ENCODE measurements at regions not wholly inside any gene's neighbourhood (a gene's known extent, or its start where the extent isn't known, plus 50 kb on each side); places are given as distances from the start of the nearest gene placed in this dataset.
"Not testable (repeated sequence)": the region's sequence is repeated elsewhere in the genome, so short reads cannot be mapped to it uniquely, and the experiment has no call there.

GRCh38 chr3:1456781-1457311, 364.0 kb downstream of the CNTN6 start:
- no peak for DNase-seq

GRCh38 chr3:1462371-1462770, 369.5 kb downstream of the CNTN6 start:
- DNase-seq, result no peak

GRCh38 chr3:1462856-1463450, 370.1 kb downstream of the CNTN6 start:
- DNase-seq, result no peak

DNA sequence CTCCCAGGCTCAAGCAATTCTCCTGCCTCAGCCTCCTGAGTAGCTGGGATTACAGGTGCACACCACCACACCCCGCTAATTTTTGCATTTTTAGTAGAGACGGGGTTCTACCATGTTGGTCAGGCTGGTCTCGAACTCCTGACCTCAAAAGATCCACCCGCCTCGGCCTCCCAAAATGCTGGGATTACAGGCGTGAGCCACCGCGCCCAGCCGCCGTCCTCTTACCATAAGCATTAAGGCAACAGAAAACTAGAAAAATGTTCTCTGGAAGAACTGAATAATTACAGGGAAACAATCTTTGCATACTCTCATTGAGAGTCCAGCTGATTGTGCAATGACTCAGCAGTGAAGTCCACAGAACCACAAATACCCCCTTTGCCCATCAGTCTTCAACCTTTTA, 372.3 kb downstream of the CNTN6 start:
- not testable (repeated sequence) for DNase-seq

- no peak for DNase-seq
These were observed 375.3 kb downstream of the CNTN6 start for GRCh38 chr3:1468145-1468544.

- no peak for DNase-seq
These were observed 376.4 kb downstream of the CNTN6 start for GRCh38 chr3:1469248-1469647.

- no peak for DNase-seq
These were observed 376.9 kb downstream of the CNTN6 start for GRCh38 chr3:1469687-1470086.

GRCh38 chr3:1477669-1478068, 384.8 kb downstream of the CNTN6 start:
- no peak for DNase-seq

GRCh38 chr3:1495466-1495865, 402.6 kb downstream of the CNTN6 start:
- no peak for DNase-seq

DNA sequence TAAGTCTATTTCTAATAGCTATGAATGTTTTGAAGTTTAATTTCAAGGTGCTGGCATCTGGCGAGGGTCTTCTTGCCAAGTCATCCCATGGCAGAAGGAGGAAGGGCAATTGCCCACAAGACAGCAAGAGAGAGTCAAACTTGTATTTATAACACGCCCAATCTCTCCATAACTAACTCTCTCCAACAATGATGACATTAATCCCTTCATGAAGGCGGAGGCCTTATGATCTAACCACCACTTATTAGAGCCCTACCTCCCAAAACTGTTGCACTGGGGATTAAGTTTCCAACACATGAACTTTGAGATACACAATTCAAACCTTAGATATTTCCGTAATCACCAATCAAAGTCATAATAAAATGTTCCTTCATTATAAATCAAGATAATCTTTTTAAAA, 406.9 kb downstream of the CNTN6 start:
- no peak for DNase-seq

GRCh38 chr3:1501406-1502115, 408.7 kb downstream of the CNTN6 start:
- no peak for DNase-seq

- no peak for DNase-seq
These were observed 413.3 kb downstream of the CNTN6 start for GRCh38 chr3:1506090-1506489.

- peak; percentile 50 for DNase-seq
These were observed 420.8 kb downstream of the CNTN6 start for GRCh38 chr3:1513662-1514061.

GRCh38 chr3:1515882-1516281, 423.1 kb downstream of the CNTN6 start:
- no peak for DNase-seq

DNA sequence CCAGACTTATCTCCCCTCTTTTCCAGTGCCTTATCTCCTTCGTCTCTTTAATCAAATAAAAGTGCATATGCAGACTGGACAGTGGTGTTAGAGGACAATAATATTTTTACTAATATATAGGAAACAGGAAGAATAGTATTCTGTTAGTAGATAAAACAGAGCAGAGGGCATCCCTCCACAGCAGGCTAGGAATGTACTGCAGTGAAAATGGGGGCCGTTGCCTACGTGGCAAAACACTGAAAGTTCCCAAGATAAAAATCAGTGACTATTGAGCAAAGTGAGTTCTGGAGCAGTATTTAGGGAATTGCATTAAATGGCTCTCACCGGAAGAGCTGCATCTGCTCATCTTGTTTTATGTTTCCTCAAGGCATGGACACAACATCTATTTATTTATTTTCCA, 435.0 kb downstream of the CNTN6 start:
- no peak for DNase-seq

DNA sequence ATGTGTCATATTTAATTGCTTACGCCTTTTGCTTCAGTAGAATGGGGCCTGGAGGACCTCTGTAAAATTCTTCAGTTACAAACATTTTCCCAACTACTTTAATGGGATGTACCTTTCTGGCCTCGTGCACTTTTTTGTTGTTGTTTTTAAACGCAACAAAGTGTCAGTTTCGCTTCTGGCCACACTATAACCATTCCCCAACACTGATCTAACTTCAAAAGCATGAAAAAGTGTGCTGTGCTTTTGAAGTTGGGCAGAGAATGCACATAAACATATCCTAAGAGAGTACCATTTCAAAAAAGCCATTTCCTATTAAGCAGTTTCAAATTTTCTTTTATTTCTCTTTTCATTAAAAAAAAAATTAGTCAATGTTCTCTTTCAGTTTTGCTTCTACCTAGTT, 435.8 kb downstream of the CNTN6 start:
- no peak for DNase-seq

GRCh38 chr3:1529676-1530075, 436.9 kb downstream of the CNTN6 start:
- no peak for DNase-seq

GRCh38 chr3:1531981-1532380, 439.2 kb downstream of the CNTN6 start:
- no peak for DNase-seq

DNA sequence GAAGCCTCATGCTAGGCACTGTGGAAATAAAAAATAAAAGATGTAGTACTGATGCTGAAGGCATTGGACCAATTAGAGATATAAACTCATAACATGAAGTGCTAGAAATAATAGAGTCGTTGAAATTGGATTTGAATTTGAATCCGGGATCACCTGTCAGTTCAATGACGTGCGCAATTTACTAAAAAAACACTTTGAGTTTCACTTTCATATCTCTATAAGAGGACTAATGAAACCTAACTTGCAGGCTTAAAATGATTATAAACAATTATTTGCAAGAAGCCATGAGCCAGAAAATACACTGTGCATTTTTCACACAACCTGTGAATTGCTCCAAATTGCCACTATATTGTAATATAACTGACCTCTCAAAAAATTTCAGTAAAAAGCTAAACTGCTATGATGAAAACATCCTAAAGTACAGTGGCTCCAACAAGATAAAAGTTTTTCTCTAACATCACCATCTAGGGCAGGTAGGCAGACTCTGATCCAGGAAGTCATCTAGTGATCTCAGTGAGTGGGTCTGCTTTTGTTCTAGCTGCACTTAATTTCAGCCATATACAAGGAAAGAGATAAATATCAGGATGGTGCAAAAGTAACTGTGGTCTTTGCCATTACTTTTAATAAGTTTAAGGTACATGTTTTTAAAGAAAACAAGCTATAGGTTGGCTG, 440.2 kb downstream of the CNTN6 start:
- DNase-seq, result no peak

DNA sequence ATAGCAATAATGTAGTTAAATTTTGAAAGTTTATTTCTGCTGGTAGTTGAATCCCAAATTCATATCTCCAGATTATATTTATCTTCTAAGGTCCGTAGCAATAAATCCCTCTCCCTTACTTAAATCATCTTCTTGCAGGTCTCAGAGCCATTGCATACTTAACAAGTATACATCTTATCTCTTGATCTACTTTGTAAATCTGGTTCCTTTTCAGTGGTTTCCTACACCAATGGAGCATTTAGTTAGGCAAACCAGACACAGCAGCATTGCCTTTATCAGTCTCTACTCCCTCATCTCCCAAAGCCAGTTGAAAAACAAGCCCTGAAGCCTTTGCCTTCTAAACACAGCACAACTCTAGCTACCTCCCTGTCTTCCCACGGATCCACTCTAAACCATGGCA, 440.9 kb downstream of the CNTN6 start:
- DNase-seq, result peak; percentile 51

GRCh38 chr3:1534252-1534651, 441.4 kb downstream of the CNTN6 start:
- DNase-seq, result no peak

GRCh38 chr3:1535361-1535760, 442.5 kb downstream of the CNTN6 start:
- no peak for DNase-seq

DNA sequence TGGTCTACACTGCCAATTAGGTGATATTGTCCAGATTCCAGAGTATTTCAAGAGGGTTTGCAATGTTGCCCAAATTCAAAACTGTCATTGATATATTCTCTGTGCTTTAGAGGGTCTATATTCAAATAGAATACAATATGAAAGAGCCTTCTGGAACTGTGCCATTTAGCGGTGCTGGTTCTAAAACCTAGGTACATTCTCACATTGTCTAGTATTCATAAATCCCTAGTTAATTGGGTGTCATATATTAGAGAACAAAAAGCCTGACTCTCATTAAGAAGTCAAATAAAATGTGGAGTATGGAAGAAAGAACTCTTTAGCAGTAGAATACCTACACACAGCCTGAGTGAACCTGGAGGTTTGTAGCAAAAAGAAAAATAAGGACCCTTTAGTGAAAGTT, 447.9 kb downstream of the CNTN6 start:
- no peak for DNase-seq

GRCh38 chr3:1551741-1552140, 458.9 kb downstream of the CNTN6 start:
- DNase-seq, result no peak

Measured in islet precursor cell (in vitro differentiated cells).